Prostate gland (tissue), 2 donors: ENCODE measurements at regions not wholly inside any gene's neighbourhood (a gene's known extent, or its start where the extent isn't known, plus 50 kb on each side); places are given as distances from the start of the nearest gene placed in this dataset.

Experiments used
- DNase-seq: peaks from one replicate; pipeline ENCODE4 v3.0.0-alpha.2; 2019; ENCODE audit warnings: low spot score
- H3K27ac ChIP-seq, 2 donors: fragments of 200-600 bp; sonication (generic); 2 replicates each; pipeline ENCODE4 v1.5.1; 2017 to 2019
- H3K27me3 ChIP-seq: fragments of 200-600 bp; sonication (generic); replicated peaks from 2 replicates; pipeline ENCODE4 v1.5.1; 2019; ENCODE audit not compliant: insufficient read depth
- H3K36me3 ChIP-seq, 2 donors: fragments of 200-600 bp; sonication (generic); 1 replicate in 1 of 2; 2 replicates in 1 of 2; pipeline versions ENCODE4 v1.5.1 to v1.8.1; 2017 to 2019
- H3K4me1 ChIP-seq: fragments of 200-600 bp; sonication (generic); replicated peaks from 2 replicates; pipeline ENCODE4 v1.5.1; 2019
- H3K4me3 ChIP-seq, 2 donors: fragments of 200-600 bp; sonication (generic); 2 replicates each; pipeline ENCODE4 v1.5.1; 2017 to 2019
- H3K9me3 ChIP-seq: fragments of 200-600 bp; sonication (generic); 2 replicates; pipeline ENCODE4 v1.5.1; 2017
- POLR2A ChIP-seq: fragments of 450-650 bp; IDR thresholded peaks from one replicate; pipeline ENCODE4 v1.6.1; 2016; ENCODE audit warnings: antibody characterized with exemption, mild to moderate bottlenecking
- POLR2AphosphoS5 ChIP-seq: sonication (generic); formaldehyde crosslinking; IDR thresholded peaks from one replicate; pipeline ENCODE4 v1.6.1; 2017; ENCODE audit warnings: antibody characterized with exemption
- WGBS: methylation state at CpG from one replicate; pipeline ENCODE4 v1.1.5; 2018; 5-methylcytosine and 5-hydroxymethylcytosine counted together
- intact Hi-C: fragments of 100-400 bp; cut with DNase I; formaldehyde crosslinking; loops from one replicate; pipeline ENCODE4 v1.14.2; 2022
- TF ChIP-seq, protein P1 (sequence below), 4 experiments: fragments of 200-600 bp in 2 of 4; fragments of 450-650 bp in 2 of 4; sonication (generic) in 2 of 4; IDR thresholded peaks; 1 replicate in 3 of 4; 2 replicates in 1 of 4; pipeline ENCODE4 v1.5.1; 2016 to 2019; ENCODE audit warnings: antibody characterized with exemption in 4 of 4, mild to moderate bottlenecking in 2 of 4, moderate library complexity in 2 of 4

DNA sequence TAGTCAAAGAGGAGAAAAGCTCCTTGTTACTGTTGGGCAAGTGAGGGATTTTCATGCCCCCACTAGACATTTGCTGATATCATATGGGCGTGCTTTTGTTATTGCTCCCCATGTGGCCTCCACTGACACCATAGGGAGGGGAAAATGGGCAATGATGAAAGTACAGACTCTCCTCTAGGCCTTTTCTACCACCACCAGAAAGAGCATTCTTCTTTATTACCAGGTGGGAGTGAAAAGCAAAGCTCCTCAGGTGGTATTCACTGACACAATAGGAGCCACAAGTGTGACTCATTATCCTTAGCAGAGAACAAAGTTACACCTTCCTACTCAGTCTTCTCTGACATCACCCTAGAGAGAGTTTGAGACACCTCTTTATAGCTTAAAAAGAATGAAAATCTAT is 667.1 kb downstream of the LTN1 start:
- TF ChIP-seq POLR2A (no peak), POLR2AphosphoS5 (no peak)
- TF ChIP-seq, protein P1, sequence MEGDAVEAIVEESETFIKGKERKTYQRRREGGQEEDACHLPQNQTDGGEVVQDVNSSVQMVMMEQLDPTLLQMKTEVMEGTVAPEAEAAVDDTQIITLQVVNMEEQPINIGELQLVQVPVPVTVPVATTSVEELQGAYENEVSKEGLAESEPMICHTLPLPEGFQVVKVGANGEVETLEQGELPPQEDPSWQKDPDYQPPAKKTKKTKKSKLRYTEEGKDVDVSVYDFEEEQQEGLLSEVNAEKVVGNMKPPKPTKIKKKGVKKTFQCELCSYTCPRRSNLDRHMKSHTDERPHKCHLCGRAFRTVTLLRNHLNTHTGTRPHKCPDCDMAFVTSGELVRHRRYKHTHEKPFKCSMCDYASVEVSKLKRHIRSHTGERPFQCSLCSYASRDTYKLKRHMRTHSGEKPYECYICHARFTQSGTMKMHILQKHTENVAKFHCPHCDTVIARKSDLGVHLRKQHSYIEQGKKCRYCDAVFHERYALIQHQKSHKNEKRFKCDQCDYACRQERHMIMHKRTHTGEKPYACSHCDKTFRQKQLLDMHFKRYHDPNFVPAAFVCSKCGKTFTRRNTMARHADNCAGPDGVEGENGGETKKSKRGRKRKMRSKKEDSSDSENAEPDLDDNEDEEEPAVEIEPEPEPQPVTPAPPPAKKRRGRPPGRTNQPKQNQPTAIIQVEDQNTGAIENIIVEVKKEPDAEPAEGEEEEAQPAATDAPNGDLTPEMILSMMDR (IDR thresholded peaks at IDR 0.05), result no peak
- no peak overlapping the region for H3K4me3 ChIP-seq
- WGBS, result 91% methylated on average over 1 of the region's 1 CpG
- no peak overlapping the region for H3K27ac ChIP-seq
- DNase-seq, result no peak
- intact Hi-C loops, result no loop called here
- no peaks in the 10 kb centered on the region for H3K4me1 ChIP-seq
- H3K27me3 ChIP-seq, result no peaks in the 10 kb centered on the region
- no peaks in the 10 kb centered on the region for H3K9me3 ChIP-seq
- no peaks in the 10 kb centered on the region for H3K36me3 ChIP-seq

DNA sequence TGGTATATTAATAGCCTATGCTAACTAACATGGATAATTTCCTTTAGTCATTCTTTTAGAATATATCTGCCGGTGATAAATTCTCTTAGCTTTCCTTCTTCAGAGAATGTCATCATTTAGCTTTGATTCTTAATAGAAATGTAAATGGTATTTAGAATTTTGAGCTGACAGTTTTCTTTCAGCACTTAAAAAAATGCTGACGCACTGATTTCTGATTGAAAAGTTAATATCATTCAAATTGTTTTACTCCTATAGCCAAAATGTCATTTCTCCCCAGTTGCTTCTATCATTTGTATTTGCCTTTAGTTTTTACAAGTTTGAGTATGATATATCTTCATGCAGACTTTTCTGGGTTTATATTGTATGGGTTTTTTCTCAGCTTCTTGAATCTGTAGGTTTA is 668.0 kb downstream of the LTN1 start:
- intact Hi-C loops, result no loop called here
- Histone ChIP-seq H3K27ac (no peak overlapping the region), H3K4me3 (no peak overlapping the region), H3K9me3 (no peaks in the 10 kb centered on the region), H3K4me1 (no peaks in the 10 kb centered on the region), H3K27me3 (no peaks in the 10 kb centered on the region), H3K36me3 (no peaks in the 10 kb centered on the region)
- WGBS, result 96% methylated on average over 2 of the region's 2 CpGs
- no peak for DNase-seq
- TF ChIP-seq, protein P1 (IDR thresholded peaks at IDR 0.05), result no peak
- TF ChIP-seq POLR2A, result no peak

DNA sequence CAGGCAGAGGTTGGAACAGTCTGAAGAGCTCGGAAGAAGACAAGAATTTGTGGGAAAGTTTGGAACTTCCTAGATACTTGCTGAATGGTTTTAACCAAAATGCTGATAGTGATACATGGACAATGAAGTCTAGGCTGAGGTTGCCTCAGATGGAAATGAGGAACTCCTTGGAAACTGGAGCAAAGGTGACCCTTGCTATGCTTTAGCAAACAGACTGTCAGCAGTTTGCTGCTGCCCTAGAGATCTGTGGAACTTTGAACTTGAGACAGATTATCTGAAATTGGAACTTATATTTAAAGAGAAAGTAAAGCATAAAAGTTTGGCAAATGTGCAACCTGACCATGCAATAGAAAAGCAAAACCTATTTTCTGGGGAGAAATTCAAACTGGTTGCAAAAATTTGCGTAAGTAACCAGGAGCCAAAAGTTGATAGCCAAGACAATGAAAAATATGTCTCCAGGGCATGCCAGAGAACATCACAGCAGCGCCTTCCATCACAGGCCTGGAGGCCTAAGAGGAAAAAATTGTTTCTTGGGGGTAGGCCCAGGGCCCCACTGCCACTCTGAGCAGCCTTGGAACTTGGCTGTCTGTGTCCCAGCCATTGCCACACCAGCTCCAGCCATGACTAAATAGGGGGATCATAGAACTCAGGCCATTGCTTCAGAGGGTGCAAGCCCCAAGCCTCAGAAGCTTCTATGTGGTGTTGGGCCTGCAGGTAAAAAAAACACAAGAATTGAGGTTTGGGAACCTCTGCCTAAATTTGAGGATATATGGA is 675.3 kb downstream of the LTN1 start:
- no peak overlapping the region for H3K4me3 ChIP-seq
- no peaks in the 10 kb centered on the region for H3K36me3 ChIP-seq
- H3K27me3 ChIP-seq, result no peaks in the 10 kb centered on the region
- H3K4me1 ChIP-seq, result no peaks in the 10 kb centered on the region
- intact Hi-C loops, result no loop called here
- H3K27ac ChIP-seq, result no peak overlapping the region
- no peak for DNase-seq
- TF ChIP-seq, protein P1 (IDR thresholded peaks at IDR 0.05), result no peak
- TF ChIP-seq POLR2AphosphoS5 (no peak), POLR2A (no peak)
- H3K9me3 ChIP-seq, result no peaks in the 10 kb centered on the region
- WGBS, result 95% methylated on average over 3 of the region's 3 CpGs

DNA sequence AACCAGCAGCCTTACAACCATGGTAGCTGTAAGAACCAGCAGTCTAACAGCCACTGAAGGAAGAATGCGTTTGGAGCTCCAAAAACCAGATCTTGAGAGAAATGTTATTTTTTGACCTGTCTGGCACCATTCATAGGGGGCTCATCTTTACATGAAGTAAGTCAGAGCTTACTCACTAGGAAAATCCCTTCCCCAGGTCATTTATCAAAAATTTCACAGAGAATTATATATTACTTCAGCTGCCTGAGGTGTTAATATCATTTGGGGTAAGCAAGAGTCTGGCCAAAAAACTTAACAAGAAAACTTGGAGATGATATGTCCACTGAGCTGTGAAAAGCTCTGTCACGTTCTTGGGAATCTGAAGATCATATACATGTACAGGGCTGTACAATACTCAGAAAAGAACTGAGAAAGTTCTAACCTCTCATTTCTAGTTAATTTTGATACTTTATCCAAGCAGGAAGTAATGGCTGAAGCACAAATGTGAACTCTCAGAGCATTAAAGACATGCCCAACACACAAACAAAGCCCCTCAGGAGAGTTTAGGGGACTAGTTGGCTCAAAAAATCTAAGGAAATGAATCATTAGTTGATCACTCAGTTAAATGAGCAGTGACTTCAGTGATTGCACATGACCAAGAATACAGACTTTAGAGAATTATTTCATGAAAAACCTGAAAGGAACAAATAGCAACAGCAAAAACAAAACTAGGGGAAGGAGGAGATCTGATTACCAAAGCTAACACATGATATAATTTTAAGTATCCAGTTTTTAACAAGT is 681.1 kb downstream of the LTN1 start:
- H3K27me3 ChIP-seq, result no peaks in the 10 kb centered on the region
- H3K4me3 ChIP-seq, result no peak overlapping the region
- 90% methylated on average over 2 of the region's 2 CpGs for WGBS
- TF ChIP-seq POLR2AphosphoS5 (no peak), POLR2A (no peak)
- TF ChIP-seq, protein P1 (IDR thresholded peaks at IDR 0.05), result no peak
- no peak overlapping the region for H3K27ac ChIP-seq
- H3K9me3 ChIP-seq, result no peaks in the 10 kb centered on the region
- H3K4me1 ChIP-seq, result no peaks in the 10 kb centered on the region
- DNase-seq, result no peak
- no peaks in the 10 kb centered on the region for H3K36me3 ChIP-seq
- intact Hi-C loops, result no loop called here

DNA sequence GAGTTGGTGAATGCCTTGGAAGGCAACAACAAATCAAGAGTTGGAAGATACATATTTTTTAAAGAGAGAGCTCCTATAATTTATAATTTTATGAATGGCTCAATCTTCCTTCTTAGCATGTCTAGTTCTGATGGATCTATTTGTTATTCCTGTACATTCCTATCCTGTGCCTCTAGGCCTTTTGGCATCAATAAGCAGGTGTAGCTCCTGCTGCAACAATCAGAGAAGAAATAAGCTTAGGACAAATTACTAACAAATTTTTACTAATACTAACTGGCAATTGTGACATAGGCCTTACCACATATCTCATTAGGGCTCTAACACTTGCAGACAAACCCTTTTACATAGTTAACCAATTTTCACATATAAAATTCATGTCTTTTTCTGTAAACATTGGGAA is 682.0 kb downstream of the LTN1 start:
- intact Hi-C loops, result no loop called here
- Histone ChIP-seq H3K27me3 (no peaks in the 10 kb centered on the region), H3K9me3 (no peaks in the 10 kb centered on the region), H3K4me1 (no peaks in the 10 kb centered on the region), H3K36me3 (no peaks in the 10 kb centered on the region), H3K4me3 (no peak overlapping the region), H3K27ac (no peak overlapping the region)
- no peak for TF ChIP-seq POLR2A
- no peak for TF ChIP-seq POLR2AphosphoS5
- TF ChIP-seq, protein P1 (IDR thresholded peaks at IDR 0.05), result no peak
- DNase-seq, result no peak
